B cell (primary cell): ENCODE measurements at regions not wholly inside any gene's neighbourhood (a gene's known extent, or its start where the extent isn't known, plus 50 kb on each side); places are given as distances from the start of the nearest gene placed in this dataset.

ENCODE experiments used
- ATAC-seq: fragments of 200-7000 bp; cut with Tn5 transposase; one replicate; pipeline ENCODE4 v1.10.0; 2021; ENCODE audit warnings: low read depth, mild to moderate bottlenecking, moderate number of reproducible peaks, moderate library complexity
- CTCF ChIA-PET: fragments of 350-600 bp; sonication (Branson Sonifier 250); formaldehyde crosslinking; loops from one replicate; lab custom pipeline; 2021; ENCODE audit warnings: antibody characterized with exemption, inconsistent platforms; lab: Charles Lee
- POLR2A ChIA-PET: fragments of 350-600 bp; sonication (Branson Sonifier 250); formaldehyde crosslinking; loops from one replicate; lab custom pipeline; 2021; ENCODE audit warnings: antibody characterized with exemption; lab: Charles Lee
- DNase-seq: peaks from one replicate; pipeline ENCODE4 v3.0.0; 2013
- H2AFZ ChIP-seq: 2 replicates; pipeline ENCODE4 v1.6.1; 2012; ENCODE audit warnings: mild to moderate bottlenecking, low read depth, low read length; ENCODE audit not compliant: insufficient read depth, poor library complexity, severe bottlenecking
- H3K27ac ChIP-seq, 2 donors: 1 replicate in 1 of 2; 2 replicates in 1 of 2; pipeline ENCODE4 v1.5.1; 2012 to 2013; ENCODE audit warnings: low read length in 2 of 2, mild to moderate bottlenecking in 2 of 2, moderate library complexity in 1 of 2
- H3K27me3 ChIP-seq, 4 experiments: fragments of 200-600 bp in 1 of 4; sonication (generic) in 1 of 4; replicated peaks in 1 of 4; 1 replicate in 2 of 4; 2 replicates in 2 of 4; pipeline versions ENCODE4 v1.6.1 to v1.7.0; 2013 to 2016; ENCODE audit warnings: low read length in 3 of 4, mild to moderate bottlenecking in 2 of 4, mixed read lengths in 1 of 4, moderate library complexity in 1 of 4; ENCODE audit not compliant: insufficient read depth in 4 of 4, control insufficient read depth in 3 of 4; ENCODE audit errors: control extremely low read depth in 1 of 4
- H3K36me3 ChIP-seq, 2 experiments: replicated peaks in 1 of 2; 1 replicate in 1 of 2; 2 replicates in 1 of 2; pipeline versions ENCODE4 v1.6.1 to v1.7.1; 2013; ENCODE audit warnings: low read length in 1 of 2; ENCODE audit not compliant: insufficient read depth in 2 of 2, control insufficient read depth in 1 of 2; ENCODE audit errors: control extremely low read depth in 1 of 2, extremely low read depth in 1 of 2
- H3K4me1 ChIP-seq, 2 donors: fragments of 200-600 bp in 1 of 2; sonication (generic) in 1 of 2; 1 replicate in 1 of 2; 2 replicates in 1 of 2; pipeline versions ENCODE4 v1.5.1 to v1.6.1; 2013 to 2017; ENCODE audit warnings: low read length in 2 of 2; ENCODE audit not compliant: control insufficient read depth in 2 of 2, insufficient read depth in 2 of 2
- H3K4me2 ChIP-seq: replicated peaks from 2 replicates; pipeline ENCODE3; 2012; ENCODE audit warnings: mild to moderate bottlenecking, low read depth, low read length; ENCODE audit not compliant: poor library complexity, severe bottlenecking
- H3K4me3 ChIP-seq, 5 experiments: fragments of 200-600 bp in 1 of 5; sonication (generic) in 1 of 5; 1 replicate in 3 of 5; 2 replicates in 2 of 5; pipeline versions ENCODE4 v1.5.1 to v1.7.0; 2011 to 2016; ENCODE audit warnings: low read length in 4 of 5, mild to moderate bottlenecking in 4 of 5, low read depth in 2 of 5, control low read depth in 1 of 5, moderate library complexity in 1 of 5; ENCODE audit not compliant: insufficient read depth in 1 of 5; ENCODE audit errors: control extremely low read depth in 1 of 5, extremely low read depth in 1 of 5
- H3K79me2 ChIP-seq: fragments of 200-600 bp; sonication (generic); one replicate; pipeline ENCODE4 v1.6.0; 2016; ENCODE audit warnings: low read length; ENCODE audit not compliant: control insufficient read depth, insufficient read depth
- H3K9ac ChIP-seq: fragments of 200-600 bp; sonication (generic); 2 replicates; pipeline ENCODE4 v1.6.1; 2017; ENCODE audit warnings: mild to moderate bottlenecking, low read length, moderate library complexity
- H3K9me3 ChIP-seq, 3 donors: one replicate each; pipeline versions ENCODE4 v1.6.1 to v1.7.1; 2013; ENCODE audit warnings: low read length in 2 of 3; ENCODE audit not compliant: control insufficient read depth in 2 of 3, insufficient read depth in 1 of 3; ENCODE audit errors: control extremely low read depth in 1 of 3
- H4K20me1 ChIP-seq: 2 replicates; pipeline ENCODE4 v1.6.0; 2012; ENCODE audit warnings: mild to moderate bottlenecking, low read length; ENCODE audit not compliant: insufficient read depth, control insufficient read depth, poor library complexity, severe bottlenecking
- H3K27ac Mint-ChIP-seq: one replicate; pipeline ENCODE4 v1.8.0; 2021; ENCODE audit warnings: mixed read lengths
- H3K27me3 Mint-ChIP-seq: one replicate; pipeline ENCODE4 v1.8.0; 2021; ENCODE audit warnings: mixed read lengths
- H3K4me1 Mint-ChIP-seq: one replicate; pipeline ENCODE4 v1.8.0; 2021; ENCODE audit warnings: mixed read lengths
- H3K4me3 Mint-ChIP-seq: one replicate; pipeline ENCODE4 v1.8.0; 2021; ENCODE audit warnings: mixed read lengths
- H3K9me3 Mint-ChIP-seq: one replicate; pipeline ENCODE4 v1.8.0; 2022; ENCODE audit warnings: mixed read lengths; ENCODE audit not compliant: insufficient read depth
- EZH2 ChIP-seq: IDR thresholded peaks from 2 replicates; pipeline ENCODE4 v1.6.1; 2012; ENCODE audit warnings: borderline replicate concordance, low read depth, mild to moderate bottlenecking, moderate library complexity, low read length; ENCODE audit not compliant: insufficient read depth, poor library complexity, severe bottlenecking
- WGBS: methylation state at CpG from one replicate; pipeline ENCODE4 v1.1.5; 2013; ENCODE audit warnings: missing lambda C conversion rate; ENCODE audit not compliant: insufficient coverage; 5-methylcytosine and 5-hydroxymethylcytosine counted together
- intact Hi-C: fragments of 100-400 bp; cut with micrococcal nuclease; formaldehyde crosslinking; loops from one replicate; pipeline ENCODE4 v1.10.0; 2022
- TF ChIP-seq, protein P1 (sequence below): fragments of 200-600 bp; IDR thresholded peaks from one replicate; pipeline ENCODE4 v1.8.0; 2022; ENCODE audit warnings: antibody characterized with exemption, mild to moderate bottlenecking

DNA sequence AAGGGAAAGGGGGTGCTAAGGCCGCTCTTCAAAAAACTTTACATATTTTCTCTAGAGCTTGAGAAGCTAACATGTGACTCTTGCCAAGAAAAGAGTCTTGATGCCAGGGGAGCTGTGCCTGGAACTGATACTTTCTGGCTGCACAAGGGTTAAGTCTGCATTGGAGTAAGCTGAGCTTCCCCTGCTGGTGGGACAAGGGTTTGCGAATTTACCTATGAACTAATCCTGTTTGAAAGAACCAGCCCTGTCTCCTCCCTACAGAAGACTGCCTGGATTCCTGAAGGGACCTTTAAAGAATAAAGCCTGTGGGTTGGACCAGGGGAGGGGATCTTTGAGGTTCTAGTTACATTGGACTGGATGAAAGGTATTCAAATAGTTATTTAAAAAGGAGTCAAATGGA, 58.3 kb upstream of the EPHA3 start:
- no peaks in the 10 kb centered on the region for H3K36me3 ChIP-seq
- no peaks in the 10 kb centered on the region for H3K27me3 Mint-ChIP-seq

GRCh38 chr3:89052386-89052785, 55.0 kb upstream of the EPHA3 start:
- no peak for ATAC-seq
- no peaks in the 10 kb centered on the region for H3K9me3 ChIP-seq
- no peaks in the 10 kb centered on the region for H4K20me1 ChIP-seq
- DNase-seq: no peak
- TF ChIP-seq, protein P1, sequence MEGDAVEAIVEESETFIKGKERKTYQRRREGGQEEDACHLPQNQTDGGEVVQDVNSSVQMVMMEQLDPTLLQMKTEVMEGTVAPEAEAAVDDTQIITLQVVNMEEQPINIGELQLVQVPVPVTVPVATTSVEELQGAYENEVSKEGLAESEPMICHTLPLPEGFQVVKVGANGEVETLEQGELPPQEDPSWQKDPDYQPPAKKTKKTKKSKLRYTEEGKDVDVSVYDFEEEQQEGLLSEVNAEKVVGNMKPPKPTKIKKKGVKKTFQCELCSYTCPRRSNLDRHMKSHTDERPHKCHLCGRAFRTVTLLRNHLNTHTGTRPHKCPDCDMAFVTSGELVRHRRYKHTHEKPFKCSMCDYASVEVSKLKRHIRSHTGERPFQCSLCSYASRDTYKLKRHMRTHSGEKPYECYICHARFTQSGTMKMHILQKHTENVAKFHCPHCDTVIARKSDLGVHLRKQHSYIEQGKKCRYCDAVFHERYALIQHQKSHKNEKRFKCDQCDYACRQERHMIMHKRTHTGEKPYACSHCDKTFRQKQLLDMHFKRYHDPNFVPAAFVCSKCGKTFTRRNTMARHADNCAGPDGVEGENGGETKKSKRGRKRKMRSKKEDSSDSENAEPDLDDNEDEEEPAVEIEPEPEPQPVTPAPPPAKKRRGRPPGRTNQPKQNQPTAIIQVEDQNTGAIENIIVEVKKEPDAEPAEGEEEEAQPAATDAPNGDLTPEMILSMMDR: no peak
- TF ChIP-seq EZH2: no peak
- no peaks in the 10 kb centered on the region for H3K27me3 ChIP-seq
- Mint-ChIP-seq H3K9me3 (no peaks in the 10 kb centered on the region), H3K4me1 (no peaks in the 10 kb centered on the region), H3K27ac (no peak overlapping the region), H3K27me3 (no peaks in the 10 kb centered on the region), H3K4me3 (no peak overlapping the region)
- intact Hi-C loops: no loop called here
- H3K9ac ChIP-seq: no peak overlapping the region
- CTCF ChIA-PET: no interaction called here
- POLR2A ChIA-PET: no interaction called here
- no peak overlapping the region for H3K4me3 ChIP-seq
- H3K4me1 ChIP-seq: no peaks in the 10 kb centered on the region
- no peak overlapping the region for H2AFZ ChIP-seq
- H3K27ac ChIP-seq: no peak overlapping the region
- WGBS: no CpG with 5 or more reads among the region's 3 CpGs
- H3K36me3 ChIP-seq: no peaks in the 10 kb centered on the region
- no peak overlapping the region for H3K4me2 ChIP-seq
- H3K79me2 ChIP-seq: no peaks in the 10 kb centered on the region

More for the DNA sequence above, 58.3 kb upstream of the EPHA3 start:
- WGBS: no CpG with 5 or more reads among the region's 2 CpGs
- no peak overlapping the region for H3K27ac ChIP-seq
- H3K9ac ChIP-seq: no peak overlapping the region
- Mint-ChIP-seq H3K27ac (no peak overlapping the region), H3K4me1 (no peaks in the 10 kb centered on the region), H3K9me3 (no peaks in the 10 kb centered on the region), H3K4me3 (no peak overlapping the region)
- no peak overlapping the region for H2AFZ ChIP-seq
- ChIA-PET POLR2A (no interaction called here), CTCF (no interaction called here)
- H3K27me3 ChIP-seq: no peaks in the 10 kb centered on the region
- H3K4me1 ChIP-seq: no peaks in the 10 kb centered on the region
- H3K4me2 ChIP-seq: no peak overlapping the region
- DNase-seq (no peak), ATAC-seq (no peak)
- H3K9me3 ChIP-seq: no peaks in the 10 kb centered on the region
- H3K4me3 ChIP-seq: no peak overlapping the region
- no peaks in the 10 kb centered on the region for H4K20me1 ChIP-seq
- intact Hi-C loops: no loop called here
- TF ChIP-seq, protein P1: no peak
- TF ChIP-seq EZH2: no peak
- no peaks in the 10 kb centered on the region for H3K79me2 ChIP-seq
